PC-9 (cell line): ENCODE measurements at regions not wholly inside any gene's neighbourhood (a gene's known extent, or its start where the extent isn't known, plus 50 kb on each side); places are given as distances from the start of the nearest gene placed in this dataset.

Source experiments
- BruUV-seq: library from RNA; stranded (reverse); fragments of 400-500 nt; replicated peaks from 2 replicates; lab custom pipeline; 2021; lab: Mats Ljungman, UMichigan
- CTCF ChIA-PET: fragments of 300-600 bp; sonication (Branson Sonifier 250); formaldehyde crosslinking; loops from one replicate; lab custom pipeline; 2022; ENCODE audit warnings: antibody characterized with exemption; lab: Charles Lee
- POLR2A ChIA-PET: fragments of 300-600 bp; sonication (Branson Sonifier 250); formaldehyde crosslinking; loops from one replicate; lab custom pipeline; 2022; ENCODE audit warnings: antibody characterized with exemption; ENCODE audit not compliant: unreplicated experiment; lab: Charles Lee
- DNase-seq, 2 experiments: peaks; one replicate each; pipeline versions ENCODE4 v3.0.0 to v3.0.0-alpha.2; 2015 to 2022; ENCODE audit warnings: mixed read lengths in 1 of 2
- H2AFZ ChIP-seq: fragments of 200-600 bp; sonication (generic); 2 replicates; pipeline ENCODE4 v1.8.1; 2017; ENCODE audit warnings: antibody characterized with exemption
- H3F3A ChIP-seq: fragments of 200-600 bp; sonication (generic); 2 replicates; pipeline ENCODE4 v1.8.1; 2017; ENCODE audit warnings: antibody characterized with exemption, mild to moderate bottlenecking, low read depth; ENCODE audit not compliant: insufficient read depth
- H3K27ac ChIP-seq: fragments of 200-600 bp; sonication (generic); 2 replicates; pipeline ENCODE4 v1.6.1; 2016; ENCODE audit warnings: mixed run types
- H3K27me3 ChIP-seq: fragments of 200-600 bp; sonication (generic); 2 replicates; pipeline ENCODE4 v1.6.1; 2016; ENCODE audit warnings: low read depth, mixed run types; ENCODE audit not compliant: insufficient read depth
- H3K36me3 ChIP-seq: fragments of 200-600 bp; sonication (generic); 2 replicates; pipeline ENCODE4 v1.6.1; 2016; ENCODE audit warnings: low read depth, mixed run types
- H3K4me1 ChIP-seq: fragments of 200-600 bp; sonication (generic); replicated peaks from 2 replicates; pipeline ENCODE4 v1.6.1; 2016; ENCODE audit warnings: mixed run types; ENCODE audit not compliant: insufficient read depth
- H3K4me2 ChIP-seq: fragments of 200-600 bp; sonication (generic); 2 replicates; pipeline ENCODE4 v1.6.1; 2017; ENCODE audit warnings: mixed run types
- H3K4me3 ChIP-seq: fragments of 200-600 bp; sonication (generic); 2 replicates; pipeline ENCODE4 v1.6.1; 2016; ENCODE audit warnings: mixed run types
- H3K79me2 ChIP-seq: fragments of 200-600 bp; sonication (generic); 2 replicates; pipeline ENCODE4 v1.6.1; 2017; ENCODE audit warnings: low read depth, mixed run types
- H3K9me2 ChIP-seq: fragments of 200-600 bp; sonication (generic); 2 replicates; pipeline ENCODE4 v1.8.1; 2017; ENCODE audit warnings: mild to moderate bottlenecking; ENCODE audit not compliant: insufficient read depth
- H3K9me3 ChIP-seq: fragments of 200-600 bp; sonication (generic); 2 replicates; pipeline ENCODE4 v1.8.1; 2016; ENCODE audit warnings: low read depth; ENCODE audit not compliant: insufficient read depth
- H4K20me1 ChIP-seq: fragments of 200-600 bp; sonication (generic); 2 replicates; pipeline ENCODE4 v1.8.1; 2017; ENCODE audit not compliant: insufficient read depth
- EZH2 ChIP-seq: fragments of 200-600 bp; sonication (generic); IDR thresholded peaks from 2 replicates; pipeline ENCODE4 v1.8.0; 2017; ENCODE audit warnings: antibody characterized with exemption, low read depth
- intact Hi-C: fragments of 100-400 bp; cut with micrococcal nuclease; formaldehyde crosslinking; loops from one replicate; pipeline ENCODE4 v1.10.0; 2022; ENCODE audit not compliant: unreplicated experiment
- TF ChIP-seq, protein P1 (sequence below): fragments of 200-600 bp; sonication (generic); conservative IDR thresholded peaks from 2 replicates; pipeline ENCODE4 v1.6.1; 2017; ENCODE audit warnings: mixed run types, antibody characterized with exemption, mild to moderate bottlenecking, moderate library complexity

DNA sequence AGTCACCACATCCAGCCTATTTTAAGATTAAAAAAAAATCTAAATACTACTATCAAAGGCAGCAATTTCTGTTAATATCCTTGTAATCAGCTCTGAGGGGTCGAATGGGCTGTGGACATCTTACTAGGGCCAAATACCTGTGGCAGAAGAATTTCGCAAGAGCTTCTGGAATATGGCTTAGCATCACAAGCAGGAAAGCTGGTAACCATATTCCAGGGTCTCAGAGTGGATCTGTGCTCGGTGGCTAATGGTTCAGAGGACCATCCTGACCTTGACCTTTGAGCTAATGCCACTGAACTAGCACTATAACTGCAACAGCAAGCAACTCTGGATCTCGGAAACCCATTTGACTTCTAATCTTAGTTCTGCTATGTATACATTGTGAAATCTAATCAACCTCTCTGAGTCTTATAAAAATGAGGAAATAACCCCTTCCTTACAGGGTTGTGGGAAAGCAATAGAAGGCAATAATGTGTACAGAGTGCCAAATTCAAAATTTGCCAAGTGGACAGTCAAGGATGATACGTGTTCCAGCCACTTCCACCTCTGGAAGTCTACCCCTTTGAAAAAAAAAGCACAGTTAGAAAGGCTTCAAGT, 65.5 kb downstream of the CYP26A1 start:
- no TSS peak for BruUV-seq
- H3K4me2 ChIP-seq: no peak overlapping the region
- intact Hi-C loops: no loop called here
- POLR2A ChIA-PET: no interaction called here
- TF ChIP-seq, protein P1, sequence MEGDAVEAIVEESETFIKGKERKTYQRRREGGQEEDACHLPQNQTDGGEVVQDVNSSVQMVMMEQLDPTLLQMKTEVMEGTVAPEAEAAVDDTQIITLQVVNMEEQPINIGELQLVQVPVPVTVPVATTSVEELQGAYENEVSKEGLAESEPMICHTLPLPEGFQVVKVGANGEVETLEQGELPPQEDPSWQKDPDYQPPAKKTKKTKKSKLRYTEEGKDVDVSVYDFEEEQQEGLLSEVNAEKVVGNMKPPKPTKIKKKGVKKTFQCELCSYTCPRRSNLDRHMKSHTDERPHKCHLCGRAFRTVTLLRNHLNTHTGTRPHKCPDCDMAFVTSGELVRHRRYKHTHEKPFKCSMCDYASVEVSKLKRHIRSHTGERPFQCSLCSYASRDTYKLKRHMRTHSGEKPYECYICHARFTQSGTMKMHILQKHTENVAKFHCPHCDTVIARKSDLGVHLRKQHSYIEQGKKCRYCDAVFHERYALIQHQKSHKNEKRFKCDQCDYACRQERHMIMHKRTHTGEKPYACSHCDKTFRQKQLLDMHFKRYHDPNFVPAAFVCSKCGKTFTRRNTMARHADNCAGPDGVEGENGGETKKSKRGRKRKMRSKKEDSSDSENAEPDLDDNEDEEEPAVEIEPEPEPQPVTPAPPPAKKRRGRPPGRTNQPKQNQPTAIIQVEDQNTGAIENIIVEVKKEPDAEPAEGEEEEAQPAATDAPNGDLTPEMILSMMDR: no peak
- TF ChIP-seq EZH2: no peak
- no peaks in the 10 kb centered on the region for H3K4me1 ChIP-seq
- H3K27ac ChIP-seq: no peak overlapping the region
- H3K79me2 ChIP-seq: no peaks in the 10 kb centered on the region
- no peak overlapping the region for H2AFZ ChIP-seq
- no peaks in the 10 kb centered on the region for H3K9me3 ChIP-seq
- H4K20me1 ChIP-seq: no peaks in the 10 kb centered on the region
- H3K36me3 ChIP-seq: no peaks in the 10 kb centered on the region
- no peak overlapping the region for H3K4me3 ChIP-seq
- CTCF ChIA-PET: no interaction called here
- no peaks in the 10 kb centered on the region for H3K27me3 ChIP-seq
- DNase-seq: no peak
- no peaks in the 10 kb centered on the region for H3K9me2 ChIP-seq
- no peaks in the 10 kb centered on the region for H3F3A ChIP-seq

DNA sequence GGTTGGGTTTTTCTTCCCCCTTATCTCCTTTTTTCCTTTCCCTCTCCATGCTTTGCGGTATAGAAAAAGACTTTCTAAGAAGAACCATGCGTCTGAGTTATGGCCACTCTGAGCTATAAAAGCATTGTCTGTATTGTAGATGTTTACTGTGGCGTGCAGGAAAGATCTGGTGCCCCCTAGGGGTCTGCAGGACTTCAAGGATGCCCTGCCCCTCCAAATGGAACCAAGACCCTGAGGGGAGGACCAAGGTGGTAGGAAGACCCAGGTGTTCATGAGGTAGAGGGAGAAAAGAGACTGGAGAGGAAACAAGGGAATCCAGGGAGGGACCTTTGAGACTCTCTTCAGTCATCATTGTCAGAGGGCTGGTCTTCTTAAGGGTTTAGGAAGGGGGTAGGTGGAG, 68.8 kb downstream of the CYP26A1 start:
- H3K4me3 ChIP-seq: no peak overlapping the region
- ChIA-PET CTCF (no interaction called here), POLR2A (no interaction called here)
- DNase-seq: no peak
- H3K36me3 ChIP-seq: no peaks in the 10 kb centered on the region
- H3K4me1 ChIP-seq: peaks cover 10% of the 10 kb centered on the region; the same call in 1 of the 2 replicates
- BruUV-seq: no TSS peak
- 0 out of 2 replicates have a peak, but pooled peaks cover 4% of the 10 kb centered on the region for H3F3A ChIP-seq
- intact Hi-C loops: no loop called here
- H3K79me2 ChIP-seq: no peaks in the 10 kb centered on the region
- no peak overlapping the region for H3K27ac ChIP-seq
- H3K9me3 ChIP-seq: no peaks in the 10 kb centered on the region
- no peak overlapping the region for H3K4me2 ChIP-seq
- H2AFZ ChIP-seq: no peak overlapping the region
- TF ChIP-seq, protein P1: no peak
- TF ChIP-seq EZH2: no peak
- H4K20me1 ChIP-seq: no peaks in the 10 kb centered on the region
- no peaks in the 10 kb centered on the region for H3K27me3 ChIP-seq
- H3K9me2 ChIP-seq: no peaks in the 10 kb centered on the region

GRCh38 chr10:93143281-93143680, 69.6 kb downstream of the CYP26A1 start:
- Histone ChIP-seq H3K9me2 (no peaks in the 10 kb centered on the region), H3K27ac (no peak overlapping the region), H4K20me1 (no peaks in the 10 kb centered on the region), H3K36me3 (no peaks in the 10 kb centered on the region), H3F3A (0 out of 2 replicates have a peak, but pooled peaks cover 4% of the 10 kb centered on the region), H3K4me2 (no peak overlapping the region), H3K4me1 (peaks cover 17% of the 10 kb centered on the region; the same call in 1 of the 2 replicates), H3K9me3 (no peaks in the 10 kb centered on the region), H2AFZ (no peak overlapping the region), H3K79me2 (no peaks in the 10 kb centered on the region), H3K27me3 (no peaks in the 10 kb centered on the region), H3K4me3 (no peak overlapping the region)
- TF ChIP-seq, protein P1: no peak
- TF ChIP-seq EZH2: no peak
- CTCF ChIA-PET: no interaction called here
- DNase-seq: no peak
- BruUV-seq: no TSS peak
- intact Hi-C loops: no loop called here
- POLR2A ChIA-PET: interaction anchor here (0.7 kb wide), 1 partner anchor 236 kb away, joined by 4 read pairs; no protein-coding TSS in a partner anchor
